Smooth muscle cell (in vitro differentiated cells): ENCODE measurements at regions not wholly inside any gene's neighbourhood (a gene's known extent, or its start where the extent isn't known, plus 50 kb on each side); places are given as distances from the start of the nearest gene placed in this dataset.

ENCODE experiments used
- DNase-seq: peaks from one replicate; lab custom pipeline; 2025; ENCODE audit not compliant: unreplicated experiment; lab: John Stamatoyannopoulos, UW
- H2AFZ ChIP-seq: fragments of 200-600 bp; sonication (generic); 2 replicates; pipeline ENCODE4 v1.6.0; 2016; ENCODE audit warnings: antibody characterized with exemption, low read depth, mild to moderate bottlenecking
- H3F3A ChIP-seq: fragments of 200-600 bp; sonication (generic); 2 replicates; pipeline ENCODE4 v1.6.0; 2017; ENCODE audit warnings: antibody characterized with exemption, low read depth
- H3K27ac ChIP-seq: fragments of 200-600 bp; sonication (generic); 2 replicates; pipeline ENCODE4 v1.5.1; 2016; ENCODE audit warnings: low read depth, mild to moderate bottlenecking
- H3K27me3 ChIP-seq: fragments of 200-600 bp; sonication (generic); 2 replicates; pipeline ENCODE4 v1.6.1; 2016; ENCODE audit warnings: low read depth, mild to moderate bottlenecking
- H3K36me3 ChIP-seq: fragments of 200-600 bp; sonication (generic); 2 replicates; pipeline ENCODE4 v1.5.1; 2016; ENCODE audit warnings: low read depth
- H3K4me1 ChIP-seq: fragments of 200-600 bp; sonication (generic); 2 replicates; pipeline ENCODE4 v1.5.1; 2016; ENCODE audit warnings: low read depth
- H3K4me2 ChIP-seq: fragments of 200-600 bp; sonication (generic); 2 replicates; pipeline ENCODE4 v1.6.0; 2016; ENCODE audit warnings: mild to moderate bottlenecking
- H3K4me3 ChIP-seq: fragments of 200-600 bp; sonication (generic); 2 replicates; pipeline ENCODE4 v1.5.1; 2016; ENCODE audit warnings: mild to moderate bottlenecking
- H3K79me2 ChIP-seq: fragments of 200-600 bp; sonication (generic); 2 replicates; pipeline ENCODE4 v1.6.0; 2016; ENCODE audit warnings: low read depth, mild to moderate bottlenecking
- H3K9ac ChIP-seq: fragments of 200-600 bp; sonication (generic); 2 replicates; pipeline ENCODE4 v1.6.0; 2016; ENCODE audit warnings: low read depth
- H3K9me3 ChIP-seq: fragments of 200-600 bp; sonication (generic); replicated peaks from 2 replicates; pipeline ENCODE4 v1.5.1; 2016; ENCODE audit warnings: low read depth
- H4K20me1 ChIP-seq: fragments of 200-600 bp; sonication (generic); 2 replicates; pipeline ENCODE4 v1.6.0; 2016; ENCODE audit warnings: low read depth
- WGBS: methylation state at CpG from one replicate; pipeline ENCODE4 v1.1.7; 2016; ENCODE audit warnings: low lambda C conversion rate; 5-methylcytosine and 5-hydroxymethylcytosine counted together
- TF ChIP-seq, protein P1 (sequence below): fragments of 200-600 bp; sonication (generic); IDR thresholded peaks from 2 replicates; pipeline ENCODE4 v1.5.1; 2017; ENCODE audit warnings: borderline replicate concordance, mild to moderate bottlenecking, antibody characterized with exemption; ENCODE audit not compliant: insufficient read depth, poor library complexity, severe bottlenecking

DNA sequence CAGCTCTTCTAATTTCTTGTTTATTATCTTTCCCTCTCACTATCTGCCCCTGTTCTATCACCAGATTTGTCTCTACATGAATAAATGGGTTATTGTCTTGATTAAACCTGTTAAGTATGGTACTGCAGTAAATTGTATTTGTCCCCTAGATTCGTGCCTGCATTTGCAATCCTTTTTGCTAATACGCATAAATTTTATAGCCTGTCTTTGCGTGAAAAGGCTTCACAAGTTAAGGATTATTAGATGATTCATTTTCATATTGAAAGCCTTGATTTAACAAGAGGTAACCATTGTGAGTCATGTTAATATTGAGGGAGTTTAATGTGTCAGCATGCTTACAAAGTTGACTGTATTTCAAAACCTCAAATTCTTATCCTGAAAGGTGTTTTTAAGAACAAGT lies 204.6 kb downstream of the PCSK1 start:
- TF ChIP-seq, protein P1, sequence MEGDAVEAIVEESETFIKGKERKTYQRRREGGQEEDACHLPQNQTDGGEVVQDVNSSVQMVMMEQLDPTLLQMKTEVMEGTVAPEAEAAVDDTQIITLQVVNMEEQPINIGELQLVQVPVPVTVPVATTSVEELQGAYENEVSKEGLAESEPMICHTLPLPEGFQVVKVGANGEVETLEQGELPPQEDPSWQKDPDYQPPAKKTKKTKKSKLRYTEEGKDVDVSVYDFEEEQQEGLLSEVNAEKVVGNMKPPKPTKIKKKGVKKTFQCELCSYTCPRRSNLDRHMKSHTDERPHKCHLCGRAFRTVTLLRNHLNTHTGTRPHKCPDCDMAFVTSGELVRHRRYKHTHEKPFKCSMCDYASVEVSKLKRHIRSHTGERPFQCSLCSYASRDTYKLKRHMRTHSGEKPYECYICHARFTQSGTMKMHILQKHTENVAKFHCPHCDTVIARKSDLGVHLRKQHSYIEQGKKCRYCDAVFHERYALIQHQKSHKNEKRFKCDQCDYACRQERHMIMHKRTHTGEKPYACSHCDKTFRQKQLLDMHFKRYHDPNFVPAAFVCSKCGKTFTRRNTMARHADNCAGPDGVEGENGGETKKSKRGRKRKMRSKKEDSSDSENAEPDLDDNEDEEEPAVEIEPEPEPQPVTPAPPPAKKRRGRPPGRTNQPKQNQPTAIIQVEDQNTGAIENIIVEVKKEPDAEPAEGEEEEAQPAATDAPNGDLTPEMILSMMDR: no peak
- DNase-seq: no peak
- Histone ChIP-seq H3K27ac (peak overlapping the region; percentile 68), H3K9me3 (no peaks in the 10 kb centered on the region), H3K4me1 (peaks cover 10% of the 10 kb centered on the region), H3F3A (no peaks in the 10 kb centered on the region), H3K4me3 (no peak overlapping the region), H4K20me1 (no peaks in the 10 kb centered on the region), H2AFZ (no peak overlapping the region), H3K9ac (no peak overlapping the region), H3K27me3 (no peaks in the 10 kb centered on the region), H3K4me2 (no peak overlapping the region), H3K36me3 (no peaks in the 10 kb centered on the region), H3K79me2 (no peaks in the 10 kb centered on the region)
- 74% methylated on average over 3 of the region's 3 CpGs for WGBS

DNA sequence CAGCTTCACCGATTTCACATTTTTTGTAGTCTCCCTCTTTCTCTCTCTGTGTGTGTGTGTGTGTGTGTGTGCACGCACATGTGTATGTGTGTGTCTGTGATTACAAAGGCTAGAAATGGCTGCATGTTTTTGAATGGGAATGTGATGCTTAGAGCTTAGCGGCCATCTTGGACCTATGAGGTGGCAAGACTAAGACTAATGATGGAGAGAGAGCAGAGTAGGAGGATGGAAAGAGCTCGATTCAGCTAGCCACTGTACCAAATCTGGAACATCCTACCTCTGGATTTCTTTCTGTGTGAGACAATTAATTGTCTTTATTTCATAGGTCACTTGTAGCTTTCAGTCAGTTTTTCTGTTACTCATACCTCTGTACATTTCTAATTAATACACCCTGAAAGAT lies 205.1 kb downstream of the PCSK1 start:
- H3K27me3 ChIP-seq: no peaks in the 10 kb centered on the region
- no peak overlapping the region for H3K9ac ChIP-seq
- TF ChIP-seq, protein P1: no peak
- peak overlapping the region; percentile 18 for H3K4me2 ChIP-seq
- no peaks in the 10 kb centered on the region for H3K9me3 ChIP-seq
- H3K4me3 ChIP-seq: no peak overlapping the region
- no peak overlapping the region for H2AFZ ChIP-seq
- peaks cover 10% of the 10 kb centered on the region for H3K4me1 ChIP-seq
- H3K36me3 ChIP-seq: no peaks in the 10 kb centered on the region
- H3K79me2 ChIP-seq: no peaks in the 10 kb centered on the region
- peak overlapping the region; percentile 68 for H3K27ac ChIP-seq
- no peaks in the 10 kb centered on the region for H3F3A ChIP-seq
- WGBS: 92% methylated on average over 4 of the region's 4 CpGs
- no peaks in the 10 kb centered on the region for H4K20me1 ChIP-seq
- no peak for DNase-seq

DNA sequence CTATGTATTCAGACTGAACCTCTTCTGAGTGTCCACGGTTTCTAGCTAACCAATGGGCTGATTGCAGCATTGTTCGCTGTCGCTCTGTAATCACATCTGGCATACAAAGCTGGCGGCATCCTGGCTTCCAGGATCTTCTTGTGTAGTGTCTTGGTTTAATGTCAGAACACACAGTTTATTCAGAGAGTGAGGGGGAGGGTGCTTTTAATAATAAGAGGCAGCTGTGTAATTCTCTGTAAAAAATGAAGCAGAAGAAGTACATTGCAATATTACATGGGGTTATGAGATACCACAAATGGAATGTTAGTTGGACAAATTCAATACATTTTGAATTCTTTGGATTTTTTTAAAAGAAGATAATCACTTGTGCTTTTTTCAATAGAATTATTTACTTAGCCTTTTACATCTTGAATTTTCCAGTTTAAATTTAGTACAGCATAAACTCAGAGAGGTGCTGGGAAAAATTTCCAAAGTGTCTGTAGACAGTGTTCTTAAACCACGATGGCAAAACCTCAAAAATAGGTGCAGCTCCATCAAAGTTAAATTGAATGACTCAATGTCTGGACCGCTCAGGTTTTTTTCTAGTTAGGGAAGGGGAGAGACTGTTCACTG lies 206.0 kb downstream of the PCSK1 start:
- Histone ChIP-seq H3K4me3 (no peak overlapping the region), H3K4me2 (peak overlapping the region; percentile 18), H3K27me3 (no peaks in the 10 kb centered on the region), H3K9ac (no peak overlapping the region), H3K36me3 (no peaks in the 10 kb centered on the region), H2AFZ (peak overlapping the region; percentile 5), H3K4me1 (peaks cover 10% of the 10 kb centered on the region), H3K9me3 (no peaks in the 10 kb centered on the region), H4K20me1 (no peaks in the 10 kb centered on the region), H3K27ac (peak overlapping the region; percentile 68), H3K79me2 (no peaks in the 10 kb centered on the region), H3F3A (no peaks in the 10 kb centered on the region)
- TF ChIP-seq, protein P1: no peak
- DNase-seq: no peak
- 70% methylated on average over 6 of the region's 6 CpGs for WGBS

DNA sequence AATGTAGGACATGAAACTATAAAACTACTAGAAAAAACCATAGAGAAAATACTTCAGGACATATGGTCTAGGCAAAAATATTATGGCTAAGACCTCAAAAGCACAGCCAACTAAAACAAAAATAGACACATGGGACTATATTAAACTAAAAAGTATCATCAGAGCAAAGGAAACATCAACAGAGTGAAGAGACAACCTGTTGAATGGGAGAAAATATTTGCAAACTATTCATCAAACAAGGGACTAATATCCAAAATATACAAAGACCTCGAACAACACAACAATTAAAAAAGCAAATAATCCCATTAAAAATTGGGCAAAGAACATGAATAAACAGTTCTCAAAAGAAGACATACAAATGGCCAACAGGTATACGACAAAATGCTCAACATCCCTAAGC lies 210.9 kb downstream of the PCSK1 start:
- Histone ChIP-seq H3K9me3 (no peaks in the 10 kb centered on the region), H3K27ac (no peak overlapping the region), H3F3A (no peaks in the 10 kb centered on the region), H3K4me3 (no peak overlapping the region), H3K9ac (no peak overlapping the region), H3K79me2 (no peaks in the 10 kb centered on the region), H3K4me2 (no peak overlapping the region), H3K27me3 (no peaks in the 10 kb centered on the region), H3K36me3 (no peaks in the 10 kb centered on the region), H3K4me1 (peaks cover 4% of the 10 kb centered on the region), H2AFZ (no peak overlapping the region), H4K20me1 (no peaks in the 10 kb centered on the region)
- WGBS: 97% methylated on average over 2 of the region's 2 CpGs
- no peak for DNase-seq
- TF ChIP-seq, protein P1: no peak
